ENCODE measurements at regions not wholly inside any gene's neighbourhood (a gene's known extent, or its start where the extent isn't known, plus 50 kb on each side); places are given as distances from the start of the nearest gene placed in this dataset.

DNA sequence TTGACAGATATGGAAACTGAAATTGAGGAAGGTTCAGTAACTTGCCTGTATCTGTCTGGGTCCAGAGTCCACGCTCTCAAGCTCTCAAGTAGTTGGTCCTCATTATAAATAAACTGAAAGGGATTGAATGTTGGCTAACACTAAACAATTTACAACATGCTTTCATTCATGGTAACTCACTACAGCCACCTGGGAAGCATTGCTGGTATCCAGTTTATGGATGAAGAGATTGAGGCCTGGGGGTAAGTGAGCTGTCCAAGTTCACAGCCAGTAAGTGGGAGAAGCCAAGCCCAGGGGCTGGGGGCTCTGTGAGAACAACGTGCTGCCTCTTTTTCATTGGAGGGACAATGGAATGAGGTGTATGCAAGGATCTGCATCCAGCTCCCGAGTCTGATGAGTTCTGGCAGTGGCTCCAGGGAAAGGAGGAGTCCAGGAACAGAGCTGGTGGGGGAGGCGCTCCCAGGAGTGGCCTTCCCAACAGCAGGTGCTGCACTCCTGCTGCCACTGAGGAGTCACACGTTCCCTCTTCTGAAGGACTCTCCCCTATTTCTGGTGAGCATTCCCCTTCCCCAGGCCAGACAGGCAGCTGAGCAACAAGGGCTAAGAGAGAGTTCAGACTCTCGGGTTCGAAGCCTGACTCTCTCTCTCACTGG, 175.8 kb downstream of the CSNK2A3 start:
- DNase-seq (ENCODE audit: low read depth in 4 of 4, low spot score in 3 of 4) = no peak

- no peak for DNase-seq (ENCODE audit: low read depth in 4 of 4, low spot score in 3 of 4)
These were observed 179.6 kb downstream of the CSNK2A3 start for GRCh38 chr11:11173316-11174025.

DNA sequence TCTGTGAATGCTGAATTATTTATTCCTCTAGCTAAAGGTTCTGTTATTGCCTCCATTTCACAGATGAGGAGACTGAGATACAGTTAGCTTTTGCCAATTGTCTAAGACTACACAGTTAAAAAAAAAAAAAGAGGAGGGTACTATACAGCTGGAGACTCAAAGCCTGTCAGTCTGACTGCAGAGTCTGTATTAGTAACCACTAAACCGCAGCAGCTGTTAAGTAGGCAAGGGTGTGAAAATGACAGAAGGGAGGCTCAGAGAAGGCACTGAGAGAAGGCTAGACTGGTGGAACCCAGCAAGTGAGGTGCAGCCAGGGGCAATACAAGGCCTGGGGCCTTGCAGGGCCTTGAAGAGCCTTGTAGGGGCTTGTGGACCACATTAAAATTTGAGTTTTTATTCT, 181.2 kb downstream of the CSNK2A3 start:
- DNase-seq (ENCODE audit: low read depth in 4 of 4, low spot score in 3 of 4) = no peak

- DNase-seq (ENCODE audit: low read depth in 4 of 4, low spot score in 3 of 4) = no peak
These were observed 181.8 kb downstream of the CSNK2A3 start for GRCh38 chr11:11171285-11171684.

- DNase-seq (ENCODE audit: low read depth in 4 of 4, low spot score in 3 of 4) = no peak
These were observed 182.5 kb downstream of the CSNK2A3 start for GRCh38 chr11:11170352-11171084.

DNA sequence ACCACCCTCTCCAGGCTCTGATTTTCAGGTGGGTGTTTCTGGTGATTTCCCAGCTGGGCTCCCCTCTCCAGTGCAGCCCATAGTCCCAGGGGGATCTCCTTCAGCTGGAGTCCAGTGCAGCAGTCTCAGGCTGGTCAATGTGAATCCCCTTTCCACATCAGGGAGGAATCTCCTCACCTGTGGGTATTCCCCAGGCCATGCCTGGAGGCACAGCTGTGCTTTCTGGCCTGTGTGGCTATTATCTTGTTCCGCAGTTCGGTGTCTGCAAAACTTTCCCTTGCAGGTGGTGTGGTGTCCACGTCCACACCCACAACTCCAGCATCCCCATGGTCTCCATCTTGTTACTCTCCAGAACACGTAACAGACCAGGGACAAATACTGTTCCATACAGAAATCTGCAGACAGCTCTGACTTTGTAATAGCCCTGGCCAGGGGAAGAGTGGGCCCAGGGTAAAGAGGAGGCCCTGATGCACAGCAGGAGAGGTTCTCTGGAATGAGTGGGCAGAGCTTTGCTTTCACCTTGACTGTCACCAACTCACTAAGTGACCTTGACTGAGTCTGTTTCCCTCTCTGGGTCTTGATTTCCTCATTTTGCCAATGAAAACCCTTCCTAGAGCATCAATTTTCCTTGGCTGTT, 183.2 kb downstream of the CSNK2A3 start:
- no peak for DNase-seq (ENCODE audit: low read depth in 4 of 4, low spot score in 3 of 4)

GRCh38 chr11:11167806-11168205, 185.2 kb downstream of the CSNK2A3 start:
- DNase-seq (ENCODE audit: low read depth in 4 of 4, low spot score in 3 of 4) = no peak

- no peak for DNase-seq (ENCODE audit: low read depth in 4 of 4, low spot score in 3 of 4)
These were observed 188.7 kb downstream of the CSNK2A3 start for GRCh38 chr11:11164334-11164690.

GRCh38 chr11:11163669-11164333, 189.2 kb downstream of the CSNK2A3 start:
- DNase-seq (ENCODE audit: low read depth in 4 of 4, low spot score in 3 of 4) = no peak

- no peak for DNase-seq (ENCODE audit: low read depth in 4 of 4, low spot score in 3 of 4)
These were observed 189.8 kb downstream of the CSNK2A3 start for GRCh38 chr11:11163236-11163635.

DNA sequence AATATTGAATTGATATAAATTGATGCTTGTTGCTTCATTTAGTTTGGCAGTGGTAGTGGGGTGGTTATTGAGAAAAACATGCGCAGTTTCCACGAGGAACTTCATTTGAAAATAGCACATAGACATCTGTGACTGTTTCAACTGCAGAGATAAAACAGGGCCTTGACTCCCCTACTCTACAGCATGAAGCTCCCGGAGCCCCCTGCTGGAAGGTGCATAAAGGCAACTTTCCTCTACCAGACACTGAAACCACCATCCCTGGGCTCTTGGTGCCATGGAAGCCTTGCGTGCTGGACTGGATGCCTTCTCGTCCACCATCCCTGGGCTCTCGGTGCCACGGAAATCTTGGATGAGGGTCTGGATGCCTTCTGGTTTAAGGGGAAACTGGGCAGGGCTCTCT, 195.9 kb downstream of the CSNK2A3 start:
- DNase-seq (ENCODE audit: low read depth in 4 of 4, low spot score in 3 of 4) = no peak

DNA sequence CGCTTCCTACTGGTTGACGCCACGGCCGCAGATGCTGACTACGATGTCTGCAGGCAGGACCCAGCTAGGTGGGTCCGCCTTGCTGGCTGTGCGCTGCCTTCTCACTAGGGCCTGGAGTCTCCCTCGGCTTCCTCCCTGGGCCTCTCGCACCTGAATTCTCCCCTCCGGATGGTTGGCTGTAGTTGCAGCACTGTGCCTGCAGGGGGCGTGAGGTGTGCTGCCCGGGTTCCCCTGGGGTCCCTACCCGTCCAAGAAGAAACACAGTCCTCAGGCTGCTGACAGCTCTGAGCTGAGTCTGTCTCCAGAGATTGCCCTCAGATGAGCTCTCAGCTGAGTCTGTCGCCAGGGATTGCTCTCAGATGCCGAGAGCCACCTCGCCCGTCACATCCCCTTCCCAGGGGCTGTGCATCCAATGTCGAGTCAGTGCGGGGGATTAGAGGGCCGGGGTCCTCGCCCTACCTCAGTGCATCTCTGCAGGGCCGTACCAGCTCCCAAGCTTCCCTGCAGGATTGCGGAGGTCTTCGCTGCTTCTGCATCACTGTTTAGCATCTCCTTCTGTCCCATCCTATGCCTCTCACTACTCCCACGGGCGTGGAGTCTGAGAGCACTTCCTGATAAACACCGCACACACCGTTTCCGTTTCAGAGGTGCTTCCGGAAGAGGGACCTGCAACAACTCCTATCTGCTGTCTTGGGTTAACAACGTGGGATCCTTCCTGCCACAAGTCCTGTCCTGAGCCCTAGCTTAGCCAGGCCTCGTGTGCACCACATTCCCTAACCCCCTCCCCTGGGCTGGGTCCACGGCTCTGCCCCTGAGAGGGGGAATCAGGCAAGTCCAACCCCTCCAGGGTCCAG, 196.9 kb downstream of the CSNK2A3 start:
- no peak for DNase-seq (ENCODE audit: low read depth in 4 of 4, low spot score in 3 of 4)

DNA sequence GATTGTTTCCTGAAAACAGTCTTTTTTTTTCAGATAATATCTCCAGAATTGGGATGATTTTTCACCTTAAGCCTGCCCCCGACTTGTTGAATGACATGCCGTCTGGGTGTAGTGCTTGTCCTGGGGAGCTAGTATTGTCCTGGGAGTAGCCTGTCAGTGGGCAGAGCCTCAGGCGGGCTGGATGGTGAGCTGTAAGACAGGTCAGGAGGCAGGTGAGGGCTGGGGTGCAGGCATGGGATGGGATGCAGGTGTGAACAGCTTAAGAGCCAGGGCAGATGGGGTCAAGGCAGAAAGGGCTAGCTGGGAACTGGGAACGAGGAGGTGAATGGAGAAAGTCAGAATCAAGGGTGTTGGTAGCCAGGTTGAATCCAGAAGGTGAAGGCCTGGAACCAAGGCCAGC, 200.2 kb downstream of the CSNK2A3 start:
- no peak for DNase-seq (ENCODE audit: low read depth in 4 of 4, low spot score in 3 of 4)

- no peak for DNase-seq (ENCODE audit: low read depth in 4 of 4, low spot score in 3 of 4)
These were observed 203.2 kb downstream of the CSNK2A3 start for GRCh38 chr11:11149671-11150459.

GRCh38 chr11:11148596-11148995, 204.5 kb downstream of the CSNK2A3 start:
- DNase-seq (ENCODE audit: low read depth in 4 of 4, low spot score in 3 of 4) = no peak

GRCh38 chr11:11148104-11148509, 204.9 kb downstream of the CSNK2A3 start:
- peak in 1 of 4 donors; percentile 28 for DNase-seq (ENCODE audit: low read depth in 4 of 4, low spot score in 3 of 4)

GRCh38 chr11:11146830-11147229, 206.2 kb downstream of the CSNK2A3 start:
- no peak for DNase-seq (ENCODE audit: low read depth in 4 of 4, low spot score in 3 of 4)

- DNase-seq (ENCODE audit: low read depth in 4 of 4, low spot score in 3 of 4) = no peak
These were observed 209.2 kb downstream of the CSNK2A3 start for GRCh38 chr11:11143849-11144248.

GRCh38 chr11:11142430-11142829, 210.6 kb downstream of the CSNK2A3 start:
- DNase-seq (ENCODE audit: low read depth in 4 of 4, low spot score in 3 of 4) = no peak
